ENCODE measurements at regions not wholly inside any gene's neighbourhood (a gene's known extent, or its start where the extent isn't known, plus 50 kb on each side); places are given as distances from the start of the nearest gene placed in this dataset.

GRCh38 chr16:17683281-17683680, 212.5 kb upstream of the XYLT1 start:
- DNase-seq (ENCODE audit: low spot score): no peak
- no peak for FAIRE-seq

GRCh38 chr16:17676171-17676570, 205.4 kb upstream of the XYLT1 start:
- FAIRE-seq: no peak
- DNase-seq (ENCODE audit: low spot score): no peak

GRCh38 chr16:17668386-17668785, 197.6 kb upstream of the XYLT1 start:
- FAIRE-seq (no peak), DNase-seq (ENCODE audit: low spot score) (no peak)

- FAIRE-seq: no peak
- no peak for DNase-seq (ENCODE audit: low spot score)
Measured at GRCh38 chr16:17666293-17666692, 195.5 kb upstream of the XYLT1 start.

GRCh38 chr16:17658881-17659280, 188.1 kb upstream of the XYLT1 start:
- DNase-seq (ENCODE audit: low spot score) (peak; percentile 25), FAIRE-seq (no peak)

- DNase-seq (ENCODE audit: low spot score) (no peak), FAIRE-seq (no peak)
Measured at GRCh38 chr16:17657045-17657444, 186.3 kb upstream of the XYLT1 start.

GRCh38 chr16:17654571-17654970, 183.8 kb upstream of the XYLT1 start:
- DNase-seq (ENCODE audit: low spot score) (no peak), FAIRE-seq (no peak)

- DNase-seq (ENCODE audit: low spot score) (no peak), FAIRE-seq (no peak)
Measured at GRCh38 chr16:17654142-17654541, 183.4 kb upstream of the XYLT1 start.

GRCh38 chr16:17647879-17648872, 177.4 kb upstream of the XYLT1 start:
- FAIRE-seq: no peak
- no peak for DNase-seq (ENCODE audit: low spot score)

GRCh38 chr16:17643935-17644334, 173.2 kb upstream of the XYLT1 start:
- FAIRE-seq (no peak), DNase-seq (ENCODE audit: low spot score) (no peak)

- no peak for DNase-seq (ENCODE audit: low spot score)
- FAIRE-seq: no peak
Measured at GRCh38 chr16:17641990-17642389, 171.2 kb upstream of the XYLT1 start.

GRCh38 chr16:17638134-17638533, 167.4 kb upstream of the XYLT1 start:
- no peak for FAIRE-seq
- no peak for DNase-seq (ENCODE audit: low spot score)

- FAIRE-seq (no peak), DNase-seq (ENCODE audit: low spot score) (no peak)
Measured at GRCh38 chr16:17635183-17635582, 164.4 kb upstream of the XYLT1 start.

GRCh38 chr16:17633181-17633951, 162.6 kb upstream of the XYLT1 start:
- DNase-seq (ENCODE audit: low spot score) (no peak), FAIRE-seq (no peak)

GRCh38 chr16:17632667-17633066, 161.9 kb upstream of the XYLT1 start:
- FAIRE-seq (no peak), DNase-seq (ENCODE audit: low spot score) (no peak)

GRCh38 chr16:17629936-17630335, 159.2 kb upstream of the XYLT1 start:
- FAIRE-seq: no peak
- no peak for DNase-seq (ENCODE audit: low spot score)

GRCh38 chr16:17628983-17629382, 158.2 kb upstream of the XYLT1 start:
- no peak for DNase-seq (ENCODE audit: low spot score)
- no peak for FAIRE-seq

- no peak for FAIRE-seq
- no peak for DNase-seq (ENCODE audit: low spot score)
Measured at GRCh38 chr16:17622366-17622765, 151.6 kb upstream of the XYLT1 start.

GRCh38 chr16:17619261-17619660, 148.5 kb upstream of the XYLT1 start:
- FAIRE-seq: no peak
- no peak for DNase-seq (ENCODE audit: low spot score)

GRCh38 chr16:17617021-17617552, 146.3 kb upstream of the XYLT1 start:
- DNase-seq (ENCODE audit: low spot score) (no peak), FAIRE-seq (no peak)

GRCh38 chr16:17612336-17612735, 141.6 kb upstream of the XYLT1 start:
- no peak for DNase-seq (ENCODE audit: low spot score)
- FAIRE-seq: no peak

GRCh38 chr16:17607609-17608008, 136.8 kb upstream of the XYLT1 start:
- FAIRE-seq (no peak), DNase-seq (ENCODE audit: low spot score) (no peak)

Data from urothelium cell line (cell line).